SH-SY5Y (cell line): ENCODE measurements at regions not wholly inside any gene's neighbourhood (a gene's known extent, or its start where the extent isn't known, plus 50 kb on each side); places are given as distances from the start of the nearest gene placed in this dataset.

Experiments
- GATA2 ChIP-seq: IDR thresholded peaks from 2 replicates; pipeline ENCODE4 v1.6.1; 2011; ENCODE audit warnings: mild to moderate bottlenecking, low read depth, low read length
- GATA3 ChIP-seq: IDR thresholded peaks from 2 replicates; pipeline ENCODE4 v1.6.1; 2011; ENCODE audit warnings: low read depth, mild to moderate bottlenecking, low read length, moderate library complexity

- no peak for TF ChIP-seq GATA2
- TF ChIP-seq GATA3 = no peak
Measured at GRCh38 chr4:19039816-19040215, 1018.3 kb upstream of the LCORL start.
